A549 (cell line): ENCODE measurements at regions not wholly inside any gene's neighbourhood (a gene's known extent, or its start where the extent isn't known, plus 50 kb on each side); places are given as distances from the start of the nearest gene placed in this dataset.
A peak's percentile ranks its signal among the peaks of the same experiment; 100 is the strongest.

ENCODE experiments used
- ATAC-seq, 2 experiments: fragments of 200-7000 bp in 1 of 2; fragments of >200 bp in 1 of 2; cut with Nextera tagmentation in 1 of 2; cut with Tn5 transposase in 1 of 2; 3 replicates each; pipeline versions ENCODE4 v1.8.0 to v1.9.1; 2018 to 2020; ENCODE audit warnings: mild to moderate bottlenecking in 1 of 2, moderate library complexity in 1 of 2
- CTCF ChIA-PET: fragments of 300-600 bp; sonication (Branson Sonifier 250); formaldehyde crosslinking; extraction: SDS; loops from one replicate; lab custom pipeline; 2021; ENCODE audit warnings: antibody characterized with exemption, inconsistent platforms; lab: Yijun Ruan, JAX
- POLR2A ChIA-PET: fragments of 350-600 bp; formaldehyde crosslinking; extraction: SDS; loops from one replicate; lab custom pipeline; 2021; ENCODE audit warnings: antibody characterized with exemption, inconsistent platforms; lab: Yijun Ruan, JAX
- DNase-seq, 2 experiments: peaks; one replicate each; pipeline versions ENCODE4 v3.0.0 to v3.0.0-alpha.2; 2011 to 2016; ENCODE audit warnings: low read depth in 1 of 2, low spot score in 1 of 2
- FAIRE-seq: peaks from 2 replicates; lab custom pipeline; 2011; peaks lifted over from hg19 to GRCh38; lab: Jason Lieb, UNC
- H3K27ac ChIP-seq, 2 experiments: fragments of >200 bp; sonication (Bioruptor Twin); formaldehyde crosslinking; 3 replicates each; pipeline ENCODE4 v1.5.1; 2016 to 2017
- H3K4me1 ChIP-seq: fragments of >200 bp; sonication (Bioruptor Twin); formaldehyde crosslinking; 3 replicates; pipeline ENCODE4 v1.6.1; 2016
- H3K4me2 ChIP-seq: fragments of >200 bp; sonication (Bioruptor Twin); formaldehyde crosslinking; 3 replicates; pipeline ENCODE4 v1.6.1; 2016
- H3K4me3 ChIP-seq: fragments of >200 bp; sonication (Bioruptor Twin); formaldehyde crosslinking; 3 replicates; pipeline ENCODE4 v1.5.1; 2016
- H3K9me3 ChIP-seq: fragments of >200 bp; sonication (Bioruptor Twin); formaldehyde crosslinking; 3 replicates; pipeline ENCODE4 v1.6.1; 2016
- BHLHE40 ChIP-seq: IDR thresholded peaks from 2 replicates; pipeline ENCODE4 v1.6.1; 2012; ENCODE audit warnings: low read depth, low read length, inconsistent platforms
- CBX2 ChIP-seq: fragments of 200-600 bp; sonication (generic); IDR thresholded peaks from 2 replicates; pipeline ENCODE4 v1.6.1; 2016; ENCODE audit warnings: low read depth, mild to moderate bottlenecking, borderline replicate concordance
- CBX8 ChIP-seq: fragments of 200-600 bp; sonication (generic); IDR thresholded peaks from 2 replicates; pipeline ENCODE4 v1.6.1; 2016
- CEBPB ChIP-seq, 2 experiments: fragments of >200 bp in 1 of 2; sonication (Bioruptor Twin) in 1 of 2; formaldehyde crosslinking in 1 of 2; IDR thresholded peaks; 2 replicates each; pipeline ENCODE4 v1.6.1; 2012 to 2016
- CHD4 ChIP-seq: fragments of 200-600 bp; sonication (generic); IDR thresholded peaks from 2 replicates; pipeline ENCODE4 v1.6.1; 2016; ENCODE audit warnings: antibody characterized with exemption, mild to moderate bottlenecking, borderline replicate concordance
- EHF ChIP-seq: fragments of 250-450 bp; sonication (Bioruptor Pico); IDR thresholded peaks from 2 replicates; pipeline ENCODE4 v1.5.0; 2020; ENCODE audit warnings: mild to moderate bottlenecking
- FOSB ChIP-seq: fragments of 250-450 bp; sonication (Bioruptor Pico); IDR thresholded peaks from 2 replicates; pipeline ENCODE4 v1.5.0; 2020; ENCODE audit warnings: mild to moderate bottlenecking, moderate library complexity
- FOSL2 ChIP-seq, 2 experiments: fragments of 450-650 bp in 1 of 2; fragments of >200 bp in 1 of 2; sonication (Bioruptor Twin) in 1 of 2; formaldehyde crosslinking; IDR thresholded peaks; 2 replicates each; pipeline versions ENCODE4 v1.5.0 to v1.6.1; 2016 to 2020; ENCODE audit warnings: mild to moderate bottlenecking in 1 of 2, moderate library complexity in 1 of 2
- FOXS1 ChIP-seq: fragments of 250-450 bp; sonication (Bioruptor Pico); IDR thresholded peaks from 2 replicates; pipeline ENCODE4 v1.5.0; 2020; ENCODE audit warnings: mild to moderate bottlenecking, moderate library complexity
- HDAC2 ChIP-seq: fragments of 200-600 bp; sonication (generic); IDR thresholded peaks from 2 replicates; pipeline ENCODE4 v1.6.1; 2016
- HOXB13 ChIP-seq: fragments of 250-450 bp; sonication (Bioruptor Pico); IDR thresholded peaks from 2 replicates; pipeline ENCODE4 v1.5.0; 2020; ENCODE audit warnings: low read depth, mild to moderate bottlenecking, moderate library complexity
- KDM1A ChIP-seq: fragments of 200-600 bp; sonication (generic); IDR thresholded peaks from 2 replicates; pipeline ENCODE4 v1.6.1; 2016; ENCODE audit warnings: low read depth, mild to moderate bottlenecking
- MAFK ChIP-seq: fragments of 450-650 bp; IDR thresholded peaks from 2 replicates; pipeline ENCODE4 v1.6.1; 2014; ENCODE audit not compliant: partially characterized antibody
- NR3C1 ChIP-seq: fragments of >200 bp; sonication (Bioruptor Twin); formaldehyde crosslinking; IDR thresholded peaks from 3 replicates; pipeline ENCODE4 v1.6.1; 2017
- RARB ChIP-seq: fragments of 250-450 bp; sonication (Bioruptor Pico); IDR thresholded peaks from 2 replicates; pipeline ENCODE4 v1.8.0; 2021; ENCODE audit warnings: mild to moderate bottlenecking, moderate library complexity
- RFX5 ChIP-seq: fragments of 450-650 bp; IDR thresholded peaks from 2 replicates; pipeline ENCODE4 v1.7.1; 2014; ENCODE audit warnings: antibody characterized with exemption, mild to moderate bottlenecking, moderate library complexity
- RNF2 ChIP-seq: fragments of 200-600 bp; sonication (generic); IDR thresholded peaks from 2 replicates; pipeline ENCODE4 v1.6.1; 2016; ENCODE audit warnings: low read depth, mild to moderate bottlenecking, antibody characterized with exemption, moderate library complexity, borderline replicate concordance
- SMC3 ChIP-seq: fragments of >200 bp; sonication (Bioruptor Twin); formaldehyde crosslinking; IDR thresholded peaks from 3 replicates; pipeline ENCODE4 v1.6.1; 2018; ENCODE audit warnings: inconsistent platforms
- TFCP2L1 ChIP-seq: fragments of 250-450 bp; sonication (Bioruptor Pico); IDR thresholded peaks from 2 replicates; pipeline ENCODE4 v1.5.0; 2021; ENCODE audit warnings: mild to moderate bottlenecking
- WGBS: methylation state at CpG from one replicate; pipeline ENCODE4 v1.1.6; 2017; ENCODE audit errors: missing lambda C conversion rate; 5-methylcytosine and 5-hydroxymethylcytosine counted together
- TF ChIP-seq, protein P1 (sequence below): fragments of 450-650 bp; IDR thresholded peaks from 2 replicates; pipeline ENCODE4 v1.6.1; 2014; ENCODE audit warnings: antibody characterized with exemption
- TF ChIP-seq, protein P2 (sequence below): fragments of 200-600 bp; sonication (generic); IDR thresholded peaks from 2 replicates; pipeline ENCODE4 v1.6.1; 2016; ENCODE audit warnings: antibody characterized with exemption, mild to moderate bottlenecking, moderate library complexity
- TF ChIP-seq, protein P3 (sequence below): IDR thresholded peaks from 2 replicates; pipeline ENCODE4 v1.6.1; 2012; ENCODE audit warnings: low read depth, borderline replicate concordance
- TF ChIP-seq, protein P4 (sequence below): fragments of 250-450 bp; sonication (Bioruptor Pico); IDR thresholded peaks from 2 replicates; pipeline ENCODE4 v1.5.0; 2020; ENCODE audit warnings: low read depth, mild to moderate bottlenecking, moderate library complexity
- TF ChIP-seq, protein P5 (sequence below): IDR thresholded peaks from 2 replicates; pipeline ENCODE4 v1.6.1; 2012

DNA sequence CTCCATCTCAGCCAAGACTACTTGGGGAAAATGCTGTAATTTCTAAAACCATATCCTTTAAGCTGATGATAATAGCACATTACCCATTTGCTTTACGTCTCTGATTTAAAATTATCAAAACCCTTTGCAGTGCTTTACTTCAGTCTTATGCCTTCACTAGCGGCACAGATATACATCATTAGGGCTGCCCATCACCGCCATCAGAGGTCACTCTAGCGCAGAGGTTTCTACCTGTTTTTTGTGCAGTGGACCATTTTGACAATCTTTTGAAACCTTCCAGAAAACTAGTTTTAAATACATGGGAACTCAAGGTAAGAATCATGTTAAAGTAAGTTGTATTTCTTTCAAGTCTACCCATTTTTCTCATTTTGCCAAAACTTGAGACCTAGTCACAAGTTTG, 592.5 kb downstream of the PPARGC1A start:
- FAIRE-seq (no peak), ATAC-seq (no peak), DNase-seq (no peak)
- no peaks in the 10 kb centered on the region for H3K4me1 ChIP-seq
- ChIA-PET POLR2A (no interaction called here), CTCF (no interaction called here)
- H3K9me3 ChIP-seq, result no peaks in the 10 kb centered on the region
- TF ChIP-seq RNF2, result no peak
- no peak for TF ChIP-seq KDM1A
- no peak for TF ChIP-seq MAFK
- H3K27ac ChIP-seq, result no peak overlapping the region
- 80% methylated on average over 4 of the region's 4 CpGs for WGBS
- H3K4me2 ChIP-seq, result no peak overlapping the region
- no peak overlapping the region for H3K4me3 ChIP-seq

DNA sequence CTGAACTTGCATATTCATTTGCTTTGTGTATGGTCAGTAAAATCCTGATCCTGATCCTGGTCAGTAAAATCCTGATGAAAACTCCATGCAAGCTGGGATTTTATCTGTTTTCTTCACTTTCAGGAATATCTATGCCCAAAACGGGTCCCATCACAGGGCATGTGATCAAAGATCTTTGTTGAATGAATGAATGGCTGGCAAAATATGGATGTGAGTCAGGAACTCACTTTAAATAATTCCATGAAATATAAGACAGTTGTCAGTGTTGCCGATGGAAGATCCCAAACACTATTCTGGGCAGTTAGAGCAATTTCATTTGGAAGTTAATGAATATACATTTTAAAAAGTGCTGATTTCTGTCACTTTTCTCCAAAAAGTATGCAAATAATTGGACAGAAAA, 598.4 kb downstream of the GBA3 start:
- Histone ChIP-seq H3K4me2 (peak overlapping the region; percentile 17; the same call in 1 of the 3 replicates), H3K27ac (no peak overlapping the region; a peak in 1 of 6 replicates), H3K4me1 (no peaks in the 10 kb centered on the region), H3K4me3 (no peak overlapping the region), H3K9me3 (no peaks in the 10 kb centered on the region)
- DNase-seq (no peak), ATAC-seq (no peak), FAIRE-seq (no peak)
- POLR2A ChIA-PET, result no interaction called here
- WGBS, result 45% methylated on average over 2 of the region's 2 CpGs
- CTCF ChIA-PET, result no interaction called here
- TF ChIP-seq CBX2 (no peak), FOSB (CRISPR knock-in tag) (no peak), HDAC2 (no peak), EHF (no peak), CHD4 (no peak), FOSL2 (IDR thresholded peaks at IDR 0.05) (no peak), FOSL2 (CRISPR knock-in tag; IDR thresholded peaks at IDR 0.05) (no peak), RFX5 (no peak), RARB (no peak), HOXB13 (CRISPR knock-in tag) (no peak), CEBPB (IDR thresholded peaks at IDR 0.05) (no peak), TFCP2L1 (CRISPR knock-in tag) (no peak), CBX8 (no peak), FOXS1 (CRISPR knock-in tag) (no peak), BHLHE40 (no peak)
- TF ChIP-seq, protein P1, sequence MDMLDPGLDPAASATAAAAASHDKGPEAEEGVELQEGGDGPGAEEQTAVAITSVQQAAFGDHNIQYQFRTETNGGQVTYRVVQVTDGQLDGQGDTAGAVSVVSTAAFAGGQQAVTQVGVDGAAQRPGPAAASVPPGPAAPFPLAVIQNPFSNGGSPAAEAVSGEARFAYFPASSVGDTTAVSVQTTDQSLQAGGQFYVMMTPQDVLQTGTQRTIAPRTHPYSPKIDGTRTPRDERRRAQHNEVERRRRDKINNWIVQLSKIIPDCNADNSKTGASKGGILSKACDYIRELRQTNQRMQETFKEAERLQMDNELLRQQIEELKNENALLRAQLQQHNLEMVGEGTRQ, result no peak
- TF ChIP-seq, protein P2, sequence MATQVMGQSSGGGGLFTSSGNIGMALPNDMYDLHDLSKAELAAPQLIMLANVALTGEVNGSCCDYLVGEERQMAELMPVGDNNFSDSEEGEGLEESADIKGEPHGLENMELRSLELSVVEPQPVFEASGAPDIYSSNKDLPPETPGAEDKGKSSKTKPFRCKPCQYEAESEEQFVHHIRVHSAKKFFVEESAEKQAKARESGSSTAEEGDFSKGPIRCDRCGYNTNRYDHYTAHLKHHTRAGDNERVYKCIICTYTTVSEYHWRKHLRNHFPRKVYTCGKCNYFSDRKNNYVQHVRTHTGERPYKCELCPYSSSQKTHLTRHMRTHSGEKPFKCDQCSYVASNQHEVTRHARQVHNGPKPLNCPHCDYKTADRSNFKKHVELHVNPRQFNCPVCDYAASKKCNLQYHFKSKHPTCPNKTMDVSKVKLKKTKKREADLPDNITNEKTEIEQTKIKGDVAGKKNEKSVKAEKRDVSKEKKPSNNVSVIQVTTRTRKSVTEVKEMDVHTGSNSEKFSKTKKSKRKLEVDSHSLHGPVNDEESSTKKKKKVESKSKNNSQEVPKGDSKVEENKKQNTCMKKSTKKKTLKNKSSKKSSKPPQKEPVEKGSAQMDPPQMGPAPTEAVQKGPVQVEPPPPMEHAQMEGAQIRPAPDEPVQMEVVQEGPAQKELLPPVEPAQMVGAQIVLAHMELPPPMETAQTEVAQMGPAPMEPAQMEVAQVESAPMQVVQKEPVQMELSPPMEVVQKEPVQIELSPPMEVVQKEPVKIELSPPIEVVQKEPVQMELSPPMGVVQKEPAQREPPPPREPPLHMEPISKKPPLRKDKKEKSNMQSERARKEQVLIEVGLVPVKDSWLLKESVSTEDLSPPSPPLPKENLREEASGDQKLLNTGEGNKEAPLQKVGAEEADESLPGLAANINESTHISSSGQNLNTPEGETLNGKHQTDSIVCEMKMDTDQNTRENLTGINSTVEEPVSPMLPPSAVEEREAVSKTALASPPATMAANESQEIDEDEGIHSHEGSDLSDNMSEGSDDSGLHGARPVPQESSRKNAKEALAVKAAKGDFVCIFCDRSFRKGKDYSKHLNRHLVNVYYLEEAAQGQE, result no peak
- TF ChIP-seq, protein P3, sequence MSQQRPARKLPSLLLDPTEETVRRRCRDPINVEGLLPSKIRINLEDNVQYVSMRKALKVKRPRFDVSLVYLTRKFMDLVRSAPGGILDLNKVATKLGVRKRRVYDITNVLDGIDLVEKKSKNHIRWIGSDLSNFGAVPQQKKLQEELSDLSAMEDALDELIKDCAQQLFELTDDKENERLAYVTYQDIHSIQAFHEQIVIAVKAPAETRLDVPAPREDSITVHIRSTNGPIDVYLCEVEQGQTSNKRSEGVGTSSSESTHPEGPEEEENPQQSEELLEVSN, result no peak

DNA sequence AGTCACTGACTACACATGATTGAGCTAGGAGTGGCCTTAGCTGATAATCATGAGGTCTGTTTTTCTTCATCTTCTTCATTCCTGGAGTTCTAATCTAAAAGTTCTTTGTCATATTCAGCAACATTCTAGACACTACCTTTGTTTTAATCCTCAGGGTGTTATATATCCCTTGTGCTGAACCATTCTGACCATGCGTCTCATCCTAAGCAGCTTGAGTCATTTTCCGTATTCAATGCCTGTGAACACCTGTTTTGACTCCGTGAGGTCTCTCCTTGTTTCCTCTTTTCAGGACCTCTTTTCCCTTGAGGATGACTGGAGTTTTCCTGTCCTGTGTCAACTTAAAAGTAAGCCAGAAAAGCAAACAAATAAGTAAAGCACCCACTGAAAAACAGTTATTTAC, 597.9 kb downstream of the GBA3 start:
- Histone ChIP-seq H3K4me1 (no peaks in the 10 kb centered on the region), H3K9me3 (no peaks in the 10 kb centered on the region), H3K4me3 (no peak overlapping the region), H3K27ac (no peak overlapping the region; a peak in 1 of 6 replicates), H3K4me2 (peak overlapping the region; percentile 17; the same call in 1 of the 3 replicates)
- WGBS, result 58% methylated on average over 3 of the region's 3 CpGs
- TF ChIP-seq SMC3 (no peak), NR3C1 (no peak), HDAC2 (no peak), RFX5 (no peak), EHF (no peak)
- TF ChIP-seq, protein P2, result no peak
- TF ChIP-seq, protein P4, sequence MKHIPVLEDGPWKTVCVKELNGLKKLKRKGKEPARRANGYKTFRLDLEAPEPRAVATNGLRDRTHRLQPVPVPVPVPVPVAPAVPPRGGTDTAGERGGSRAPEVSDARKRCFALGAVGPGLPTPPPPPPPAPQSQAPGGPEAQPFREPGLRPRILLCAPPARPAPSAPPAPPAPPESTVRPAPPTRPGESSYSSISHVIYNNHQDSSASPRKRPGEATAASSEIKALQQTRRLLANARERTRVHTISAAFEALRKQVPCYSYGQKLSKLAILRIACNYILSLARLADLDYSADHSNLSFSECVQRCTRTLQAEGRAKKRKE (CRISPR knock-in tag), result no peak
- TF ChIP-seq, protein P5, sequence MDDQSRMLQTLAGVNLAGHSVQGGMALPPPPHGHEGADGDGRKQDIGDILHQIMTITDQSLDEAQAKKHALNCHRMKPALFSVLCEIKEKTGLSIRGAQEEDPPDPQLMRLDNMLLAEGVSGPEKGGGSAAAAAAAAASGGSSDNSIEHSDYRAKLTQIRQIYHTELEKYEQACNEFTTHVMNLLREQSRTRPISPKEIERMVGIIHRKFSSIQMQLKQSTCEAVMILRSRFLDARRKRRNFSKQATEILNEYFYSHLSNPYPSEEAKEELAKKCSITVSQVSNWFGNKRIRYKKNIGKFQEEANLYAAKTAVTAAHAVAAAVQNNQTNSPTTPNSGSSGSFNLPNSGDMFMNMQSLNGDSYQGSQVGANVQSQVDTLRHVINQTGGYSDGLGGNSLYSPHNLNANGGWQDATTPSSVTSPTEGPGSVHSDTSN, result no peak
- FAIRE-seq, result no peak
- POLR2A ChIA-PET, result no interaction called here
- DNase-seq, result peak in 1 of 2 experiments; percentile 51
- CTCF ChIA-PET, result no interaction called here
- no peak for ATAC-seq
